ENCODE measurements at regions not wholly inside any gene's neighbourhood (a gene's known extent, or its start where the extent isn't known, plus 50 kb on each side); places are given as distances from the start of the nearest gene placed in this dataset.

DNA sequence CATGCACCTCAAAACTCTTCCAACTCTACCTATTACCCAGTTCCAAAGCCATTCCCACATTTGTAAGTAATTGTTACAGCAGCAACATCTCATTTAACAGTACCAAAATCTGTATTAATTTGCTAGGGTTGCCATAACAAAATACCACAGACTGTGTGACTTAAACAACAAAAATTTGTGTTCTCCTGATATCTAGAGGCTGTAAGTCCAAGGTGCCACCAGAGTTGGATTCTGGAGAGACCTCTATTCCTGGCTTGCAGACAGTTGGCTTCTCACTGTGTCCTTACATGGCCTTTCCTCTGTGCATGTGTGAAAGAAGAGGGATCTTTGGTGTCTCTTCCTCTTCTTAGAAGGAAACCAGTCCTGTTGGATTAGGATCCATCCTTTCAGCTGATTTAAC is 203.8 kb upstream of the PIK3R1 start:
- Histone ChIP-seq H3K4me1 (ENCODE audit: control insufficient read depth, insufficient read depth, low read length) (no peaks in the 10 kb centered on the region), H3K4me3 (ENCODE audit: low read length) (no peak overlapping the region), H3K9me3 (ENCODE audit: control insufficient read depth, low read depth, low read length) (no peaks in the 10 kb centered on the region), H3K27ac (ENCODE audit: low read length) (no peak overlapping the region), H3K27me3 (ENCODE audit: control insufficient read depth, insufficient read depth, low read length) (no peaks in the 10 kb centered on the region), H3K36me3 (ENCODE audit: control insufficient read depth, insufficient read depth, low read length) (no peaks in the 10 kb centered on the region)
- DNase-seq, result no peak

GRCh38 chr5:68011259-68011760 is 204.2 kb upstream of the PIK3R1 start:
- Histone ChIP-seq H3K27me3 (ENCODE audit: control insufficient read depth, insufficient read depth, low read length) (no peaks in the 10 kb centered on the region), H3K4me3 (ENCODE audit: low read length) (no peak overlapping the region), H3K4me1 (ENCODE audit: control insufficient read depth, insufficient read depth, low read length) (no peaks in the 10 kb centered on the region), H3K27ac (ENCODE audit: low read length) (no peak overlapping the region), H3K9me3 (ENCODE audit: control insufficient read depth, low read depth, low read length) (no peaks in the 10 kb centered on the region), H3K36me3 (ENCODE audit: control insufficient read depth, insufficient read depth, low read length) (no peaks in the 10 kb centered on the region)
- DNase-seq, result no peak
- no CpG with 5 or more reads among the region's 2 CpGs for WGBS (ENCODE audit: insufficient coverage, low lambda C conversion rate)

- no peak overlapping the region for H3K4me3 ChIP-seq (ENCODE audit: low read length)
Observed at GRCh38 chr5:68010740-68011139, 204.8 kb upstream of the PIK3R1 start.

GRCh38 chr5:68007451-68007850 is 208.1 kb upstream of the PIK3R1 start:
- Histone ChIP-seq H3K27ac (ENCODE audit: low read length) (no peak overlapping the region), H3K4me1 (ENCODE audit: control insufficient read depth, insufficient read depth, low read length) (no peaks in the 10 kb centered on the region), H3K4me3 (ENCODE audit: low read length) (no peak overlapping the region), H3K9me3 (ENCODE audit: control insufficient read depth, low read depth, low read length) (no peaks in the 10 kb centered on the region), H3K27me3 (ENCODE audit: control insufficient read depth, insufficient read depth, low read length) (no peaks in the 10 kb centered on the region), H3K36me3 (ENCODE audit: control insufficient read depth, insufficient read depth, low read length) (no peaks in the 10 kb centered on the region)
- WGBS (ENCODE audit: insufficient coverage, low lambda C conversion rate), result no CpG with 5 or more reads among the region's 3 CpGs
- DNase-seq, result peak; percentile 63 to 72

More at GRCh38 chr5:68010740-68011139, 204.8 kb upstream of the PIK3R1 start:
- DNase-seq, result no peak
- Histone ChIP-seq H3K36me3 (ENCODE audit: control insufficient read depth, insufficient read depth, low read length) (no peaks in the 10 kb centered on the region), H3K4me1 (ENCODE audit: control insufficient read depth, insufficient read depth, low read length) (no peaks in the 10 kb centered on the region), H3K27me3 (ENCODE audit: control insufficient read depth, insufficient read depth, low read length) (no peaks in the 10 kb centered on the region), H3K9me3 (ENCODE audit: control insufficient read depth, low read depth, low read length) (no peaks in the 10 kb centered on the region), H3K27ac (ENCODE audit: low read length) (no peak overlapping the region)
- no CpG with 5 or more reads among the region's 2 CpGs for WGBS (ENCODE audit: insufficient coverage, low lambda C conversion rate)

- Histone ChIP-seq H3K27me3 (ENCODE audit: control insufficient read depth, insufficient read depth, low read length) (no peaks in the 10 kb centered on the region), H3K36me3 (ENCODE audit: control insufficient read depth, insufficient read depth, low read length) (no peaks in the 10 kb centered on the region), H3K9me3 (ENCODE audit: control insufficient read depth, low read depth, low read length) (no peaks in the 10 kb centered on the region), H3K4me3 (ENCODE audit: low read length) (no peak overlapping the region), H3K4me1 (ENCODE audit: control insufficient read depth, insufficient read depth, low read length) (no peaks in the 10 kb centered on the region), H3K27ac (ENCODE audit: low read length) (no peak overlapping the region)
- DNase-seq, result no peak
- no CpG with 5 or more reads among the region's 3 CpGs for WGBS (ENCODE audit: insufficient coverage, low lambda C conversion rate)
Observed at GRCh38 chr5:68002836-68003235, 212.7 kb upstream of the PIK3R1 start.

GRCh38 chr5:68000805-68001204 is 214.8 kb upstream of the PIK3R1 start:
- H3K27ac ChIP-seq (ENCODE audit: low read length), result no peak overlapping the region
- H3K9me3 ChIP-seq (ENCODE audit: control insufficient read depth, low read depth, low read length), result no peaks in the 10 kb centered on the region
- H3K4me1 ChIP-seq (ENCODE audit: control insufficient read depth, insufficient read depth, low read length), result no peaks in the 10 kb centered on the region
- no peaks in the 10 kb centered on the region for H3K27me3 ChIP-seq (ENCODE audit: control insufficient read depth, insufficient read depth, low read length)
- no peak overlapping the region for H3K4me3 ChIP-seq (ENCODE audit: low read length)
- no peaks in the 10 kb centered on the region for H3K36me3 ChIP-seq (ENCODE audit: control insufficient read depth, insufficient read depth, low read length)
- no peak for DNase-seq

DNA sequence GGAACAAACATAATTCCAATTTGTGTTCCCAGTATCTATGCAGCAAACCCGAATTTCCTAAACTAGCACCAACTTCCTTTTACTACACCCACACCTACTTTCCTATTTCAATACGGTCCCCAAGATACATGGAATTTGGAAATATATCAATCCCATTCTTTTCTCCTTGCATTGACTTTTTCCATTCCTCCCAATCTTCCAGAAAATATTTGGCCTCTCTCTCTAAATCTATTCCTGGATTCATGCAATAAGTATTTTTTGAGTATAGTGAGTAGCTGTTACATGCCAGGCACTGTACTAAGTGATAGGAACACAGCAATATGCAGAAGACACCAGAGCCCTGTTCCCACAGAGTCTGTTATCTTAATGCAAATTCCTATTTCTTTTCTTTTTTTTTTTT is 216.2 kb upstream of the PIK3R1 start:
- Histone ChIP-seq H3K4me1 (ENCODE audit: control insufficient read depth, insufficient read depth, low read length) (no peaks in the 10 kb centered on the region), H3K9me3 (ENCODE audit: control insufficient read depth, low read depth, low read length) (no peaks in the 10 kb centered on the region), H3K27me3 (ENCODE audit: control insufficient read depth, insufficient read depth, low read length) (no peaks in the 10 kb centered on the region), H3K4me3 (ENCODE audit: low read length) (no peak overlapping the region), H3K36me3 (ENCODE audit: control insufficient read depth, insufficient read depth, low read length) (no peaks in the 10 kb centered on the region), H3K27ac (ENCODE audit: low read length) (no peak overlapping the region)
- 100% methylated on average over 2 of the region's 2 CpGs for WGBS (ENCODE audit: insufficient coverage, low lambda C conversion rate)
- DNase-seq, result no peak

GRCh38 chr5:67998709-67999261 is 216.8 kb upstream of the PIK3R1 start:
- no peaks in the 10 kb centered on the region for H3K27me3 ChIP-seq (ENCODE audit: control insufficient read depth, insufficient read depth, low read length)
- no peaks in the 10 kb centered on the region for H3K4me1 ChIP-seq (ENCODE audit: control insufficient read depth, insufficient read depth, low read length)
- no CpG with 5 or more reads among the region's 7 CpGs for WGBS (ENCODE audit: insufficient coverage, low lambda C conversion rate)
- no peak for DNase-seq
- H3K36me3 ChIP-seq (ENCODE audit: control insufficient read depth, insufficient read depth, low read length), result no peaks in the 10 kb centered on the region
- no peak overlapping the region for H3K27ac ChIP-seq (ENCODE audit: low read length)
- no peaks in the 10 kb centered on the region for H3K9me3 ChIP-seq (ENCODE audit: control insufficient read depth, low read depth, low read length)
- no peak overlapping the region for H3K4me3 ChIP-seq (ENCODE audit: low read length)

DNA sequence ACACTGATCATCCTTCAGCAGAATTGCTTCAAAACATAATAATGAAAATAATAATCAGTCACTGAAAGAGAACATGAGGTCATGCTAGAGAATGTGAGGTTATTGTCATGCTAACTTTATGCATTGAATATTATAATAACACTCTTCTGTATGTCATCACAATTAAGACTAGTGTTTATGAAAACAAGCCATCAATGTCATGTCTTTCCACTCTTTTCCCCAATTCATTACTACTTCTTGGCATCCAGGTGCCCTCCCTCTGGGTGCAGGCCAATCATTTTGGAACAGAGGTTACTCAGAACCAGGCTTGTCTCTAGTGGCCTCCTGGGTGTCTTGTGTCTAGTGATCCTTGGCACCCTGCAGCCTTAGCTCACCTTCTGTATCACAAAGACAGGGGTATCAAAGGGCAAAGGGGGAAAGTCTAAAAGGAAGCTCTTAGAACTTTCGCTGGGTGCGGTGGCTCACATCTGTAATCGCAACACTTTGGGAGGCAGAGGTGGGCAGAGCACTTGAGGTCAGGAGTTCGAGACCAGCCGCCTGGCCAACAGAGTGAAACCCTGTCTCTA is 217.6 kb upstream of the PIK3R1 start:
- H3K4me3 ChIP-seq (ENCODE audit: low read length), result no peak overlapping the region
- WGBS (ENCODE audit: insufficient coverage, low lambda C conversion rate), result no CpG with 5 or more reads among the region's 5 CpGs
- H3K4me1 ChIP-seq (ENCODE audit: control insufficient read depth, insufficient read depth, low read length), result no peaks in the 10 kb centered on the region
- H3K27me3 ChIP-seq (ENCODE audit: control insufficient read depth, insufficient read depth, low read length), result no peaks in the 10 kb centered on the region
- no peak overlapping the region for H3K27ac ChIP-seq (ENCODE audit: low read length)
- H3K9me3 ChIP-seq (ENCODE audit: control insufficient read depth, low read depth, low read length), result no peaks in the 10 kb centered on the region
- H3K36me3 ChIP-seq (ENCODE audit: control insufficient read depth, insufficient read depth, low read length), result no peaks in the 10 kb centered on the region
- DNase-seq, result peak; percentile 51 to 79

DNA sequence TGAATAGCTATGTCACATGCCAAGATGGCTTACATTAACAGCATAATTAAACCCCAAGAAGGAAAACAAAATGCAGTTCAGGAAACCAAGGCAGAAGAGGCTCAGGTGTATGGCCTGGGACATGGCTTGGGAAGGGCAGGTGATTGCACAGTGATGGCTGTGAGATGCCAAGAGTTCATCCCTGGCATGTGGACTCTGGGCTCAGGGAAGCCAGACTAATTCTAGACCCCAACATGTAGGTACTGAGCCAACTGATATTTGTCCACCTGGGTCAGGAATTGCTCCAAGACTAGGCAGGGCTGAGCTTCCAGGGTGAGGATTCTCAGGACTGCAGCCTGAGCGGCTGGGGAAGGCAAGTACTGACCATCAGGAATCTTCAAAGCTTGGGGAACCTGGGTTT is 218.4 kb upstream of the PIK3R1 start:
- H3K27ac ChIP-seq (ENCODE audit: low read length), result no peak overlapping the region
- no peak for DNase-seq
- H3K4me1 ChIP-seq (ENCODE audit: control insufficient read depth, insufficient read depth, low read length), result no peaks in the 10 kb centered on the region
- H3K9me3 ChIP-seq (ENCODE audit: control insufficient read depth, low read depth, low read length), result no peaks in the 10 kb centered on the region
- H3K4me3 ChIP-seq (ENCODE audit: low read length), result no peak overlapping the region
- WGBS (ENCODE audit: insufficient coverage, low lambda C conversion rate), result no CpG with 5 or more reads among the region's 1 CpG
- no peaks in the 10 kb centered on the region for H3K36me3 ChIP-seq (ENCODE audit: control insufficient read depth, insufficient read depth, low read length)
- no peaks in the 10 kb centered on the region for H3K27me3 ChIP-seq (ENCODE audit: control insufficient read depth, insufficient read depth, low read length)

GRCh38 chr5:67996596-67996995 is 219.0 kb upstream of the PIK3R1 start:
- H3K4me1 ChIP-seq (ENCODE audit: control insufficient read depth, insufficient read depth, low read length), result no peaks in the 10 kb centered on the region
- WGBS (ENCODE audit: insufficient coverage, low lambda C conversion rate), result no CpG with 5 or more reads among the region's 10 CpGs
- no peaks in the 10 kb centered on the region for H3K36me3 ChIP-seq (ENCODE audit: control insufficient read depth, insufficient read depth, low read length)
- no peak overlapping the region for H3K27ac ChIP-seq (ENCODE audit: low read length)
- H3K4me3 ChIP-seq (ENCODE audit: low read length), result no peak overlapping the region
- peak in 1 of 2 donors; percentile 36 for DNase-seq
- no peaks in the 10 kb centered on the region for H3K27me3 ChIP-seq (ENCODE audit: control insufficient read depth, insufficient read depth, low read length)
- H3K9me3 ChIP-seq (ENCODE audit: control insufficient read depth, low read depth, low read length), result no peaks in the 10 kb centered on the region

Data from large intestine (tissue), 3 donors.